ENCODE measurements at regions not wholly inside any gene's neighbourhood (a gene's known extent, or its start where the extent isn't known, plus 50 kb on each side); places are given as distances from the start of the nearest gene placed in this dataset.

DNA sequence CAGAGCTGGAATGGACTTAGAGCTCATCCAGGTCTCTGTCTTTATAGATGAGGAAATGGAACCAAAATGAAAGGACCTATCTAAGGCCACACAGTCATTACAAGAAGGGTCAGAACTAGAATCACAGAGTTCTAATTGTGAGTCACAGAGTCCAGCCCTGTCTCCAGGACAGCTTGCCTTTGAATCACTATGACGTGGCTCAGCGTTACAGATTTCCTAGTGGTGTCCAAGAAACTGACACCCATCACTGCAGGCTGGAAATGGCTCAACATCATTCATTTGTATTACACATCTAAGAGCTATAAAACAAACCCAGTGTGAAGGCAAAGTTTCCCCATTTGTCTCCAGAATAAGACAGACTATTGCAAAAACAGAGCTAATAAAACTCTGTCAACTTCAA is 164.3 kb upstream of the SIX2 start:
- ChIA-PET POLR2A (no interaction called here), CTCF (no interaction called here)
- H3K4me1 Mint-ChIP-seq = peaks cover 2% of the 10 kb centered on the region
- H3K27me3 Mint-ChIP-seq = peaks cover 59% of the 10 kb centered on the region
- DNase-seq = no peak
- no peaks in the 10 kb centered on the region for H3K9me3 Mint-ChIP-seq
- no peak overlapping the region for H3K4me3 Mint-ChIP-seq
- H3K36me3 Mint-ChIP-seq (ENCODE audit: low read depth) = no peaks in the 10 kb centered on the region
- H3K27ac Mint-ChIP-seq = no peak overlapping the region

GRCh38 chr2:45172760-45173392 is 163.6 kb upstream of the SIX2 start:
- no peak for DNase-seq
- no peak overlapping the region for H3K27ac Mint-ChIP-seq
- POLR2A ChIA-PET = no interaction called here
- no peaks in the 10 kb centered on the region for H3K36me3 Mint-ChIP-seq (ENCODE audit: low read depth)
- peaks cover 66% of the 10 kb centered on the region for H3K27me3 Mint-ChIP-seq
- H3K9me3 Mint-ChIP-seq = no peaks in the 10 kb centered on the region
- H3K4me3 Mint-ChIP-seq = no peak overlapping the region
- CTCF ChIA-PET = no interaction called here
- H3K4me1 Mint-ChIP-seq = peaks cover 2% of the 10 kb centered on the region

DNA sequence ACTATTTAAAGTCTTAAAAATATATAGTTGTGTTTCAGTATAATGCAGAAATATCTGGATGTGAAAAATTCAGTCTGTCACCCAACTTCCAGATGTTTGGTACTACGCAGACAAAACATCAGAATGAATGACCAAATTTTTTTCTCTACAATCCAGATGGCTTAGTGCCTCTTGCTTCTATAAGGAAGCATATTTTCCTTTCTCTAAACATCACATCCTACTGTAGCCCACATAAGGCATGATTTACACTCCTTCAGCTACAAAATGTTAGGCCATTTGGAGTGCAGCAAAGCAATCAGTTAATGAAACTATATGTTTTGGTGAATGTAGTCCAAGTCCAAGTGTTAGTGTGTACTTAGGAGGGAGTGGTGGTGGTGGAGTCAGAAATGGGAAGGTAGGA is 162.9 kb upstream of the SIX2 start:
- no peak for DNase-seq
- Mint-ChIP-seq H3K4me1 (peaks cover 2% of the 10 kb centered on the region), H3K4me3 (no peak overlapping the region), H3K36me3 (ENCODE audit: low read depth) (no peaks in the 10 kb centered on the region), H3K9me3 (no peaks in the 10 kb centered on the region), H3K27me3 (peaks cover 66% of the 10 kb centered on the region), H3K27ac (no peak overlapping the region)
- ChIA-PET POLR2A (interaction anchor here (0.5 kb wide), 1 partner anchor 126 kb away, joined by 3 read pairs; no protein-coding TSS in a partner anchor), CTCF (no interaction called here)

DNA sequence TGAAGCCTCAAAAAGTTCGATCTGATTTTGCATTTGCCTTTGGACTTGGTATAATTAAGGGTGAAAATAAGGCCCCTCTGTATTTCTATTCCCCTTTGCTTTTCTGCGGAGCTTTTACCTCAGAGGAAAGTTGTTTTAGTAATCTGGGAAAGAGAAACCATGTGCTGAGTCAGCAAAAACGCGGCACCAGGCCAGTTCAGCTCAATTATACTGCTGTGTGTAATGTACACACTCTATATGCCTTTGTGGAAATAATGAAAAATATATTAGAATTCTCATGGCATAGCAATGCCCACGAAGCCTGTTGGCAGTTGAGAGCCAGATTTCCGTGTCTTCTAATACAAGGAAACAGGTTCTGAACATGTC is 161.9 kb upstream of the SIX2 start:
- peaks cover 2% of the 10 kb centered on the region for H3K4me1 Mint-ChIP-seq
- POLR2A ChIA-PET = no interaction called here
- no peak overlapping the region for H3K4me3 Mint-ChIP-seq
- H3K9me3 Mint-ChIP-seq = no peaks in the 10 kb centered on the region
- DNase-seq = no peak
- no peak overlapping the region for H3K27ac Mint-ChIP-seq
- CTCF ChIA-PET = interaction anchor here (0.6 kb wide), 1 partner anchor 188 kb away, joined by 3 read pairs; no protein-coding TSS in a partner anchor
- H3K36me3 Mint-ChIP-seq (ENCODE audit: low read depth) = no peaks in the 10 kb centered on the region
- peaks cover 68% of the 10 kb centered on the region for H3K27me3 Mint-ChIP-seq

DNA sequence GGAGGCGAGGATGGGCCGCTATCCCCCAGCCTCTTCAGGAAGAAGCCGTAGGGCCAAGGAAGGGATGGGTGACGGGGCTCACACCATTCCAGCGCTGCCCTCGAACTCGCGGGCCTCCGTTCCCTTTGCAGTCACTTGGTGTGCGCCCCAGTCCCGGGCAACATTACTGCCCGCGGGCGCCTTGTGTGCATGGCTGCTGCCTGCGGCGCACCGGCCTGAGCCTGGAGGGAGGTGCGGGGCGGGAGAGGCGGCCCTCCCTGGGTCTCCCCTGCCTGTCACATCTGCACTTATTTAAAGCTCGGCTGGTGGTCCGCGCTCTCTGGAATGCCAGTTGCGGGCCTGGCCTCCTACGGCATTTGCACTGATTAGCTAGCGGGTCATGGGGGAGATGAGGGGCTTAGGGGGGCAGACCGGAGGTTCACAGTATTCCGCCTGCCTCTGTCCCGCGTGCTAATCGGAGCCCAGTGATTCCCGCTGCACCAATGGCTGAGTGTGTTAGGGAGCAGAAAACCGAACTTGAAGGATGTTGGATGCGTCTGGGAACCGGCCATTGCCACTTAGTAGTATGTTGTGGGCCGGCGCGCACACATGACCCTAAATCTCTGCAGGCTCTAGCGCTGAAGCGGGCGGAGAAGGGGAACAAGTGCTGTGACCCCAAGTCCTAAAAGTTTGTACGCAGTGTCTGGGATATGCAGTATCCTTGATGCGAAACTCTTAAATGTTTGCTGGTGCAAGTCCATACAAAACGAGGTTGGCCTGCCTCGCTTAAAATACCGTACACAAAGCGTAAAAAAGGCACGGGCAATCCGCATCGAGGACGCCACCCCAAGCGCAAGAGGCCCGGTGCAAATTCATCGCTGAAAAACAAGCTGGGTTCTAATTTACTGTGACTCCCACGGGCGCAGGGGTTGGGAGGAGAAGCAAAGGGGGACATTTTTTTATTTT is 161.2 kb upstream of the SIX2 start:
- Mint-ChIP-seq H3K36me3 (ENCODE audit: low read depth) (no peaks in the 10 kb centered on the region), H3K4me1 (peaks cover 2% of the 10 kb centered on the region), H3K27ac (no peak overlapping the region), H3K27me3 (peaks cover 70% of the 10 kb centered on the region), H3K9me3 (no peaks in the 10 kb centered on the region), H3K4me3 (no peak overlapping the region)
- no peak for DNase-seq
- POLR2A ChIA-PET = no interaction called here
- CTCF ChIA-PET = no interaction called here

DNA sequence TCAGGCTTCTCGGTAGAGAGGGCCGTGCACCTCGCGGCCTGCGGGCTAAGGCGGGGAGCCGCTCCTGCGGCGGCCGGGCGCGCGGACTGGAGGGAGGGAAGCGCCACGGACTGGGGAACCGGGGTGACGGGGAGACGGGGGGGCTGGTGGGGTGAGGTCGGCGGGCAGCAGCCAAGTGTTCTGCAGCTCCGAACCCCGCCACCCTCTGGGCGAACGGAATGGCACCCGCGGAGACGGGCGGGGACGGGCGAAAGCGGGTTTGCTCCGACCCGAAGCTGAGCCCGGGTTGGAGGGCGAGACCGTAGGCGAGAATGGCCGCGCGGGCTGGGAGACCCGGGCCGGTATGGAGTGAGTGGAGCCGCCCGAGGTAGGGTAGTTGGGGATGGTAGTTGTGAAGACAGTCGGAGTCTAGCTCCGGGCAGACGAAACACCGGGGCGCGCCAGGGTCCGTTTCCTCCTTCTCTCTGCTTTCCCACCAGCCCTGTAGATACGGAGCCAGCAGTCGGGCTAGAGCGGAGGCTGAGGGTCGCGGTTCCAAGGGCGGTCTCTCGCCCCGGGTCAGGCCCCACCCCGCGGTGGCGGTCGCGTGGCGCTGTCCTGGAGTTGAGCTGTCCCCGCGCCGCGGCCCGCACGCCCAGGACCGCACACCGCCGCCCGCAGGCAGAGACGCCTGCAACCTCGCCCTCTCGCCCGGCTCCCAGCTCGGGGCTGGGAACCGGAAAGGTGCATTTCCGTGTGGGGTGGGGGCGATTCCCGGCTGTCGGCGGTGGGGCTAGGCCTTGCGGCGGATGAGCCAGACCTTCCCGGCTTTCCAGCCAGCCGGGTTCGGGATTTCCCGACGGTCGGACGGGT is 160.3 kb upstream of the SIX2 start:
- DNase-seq = no peak
- Mint-ChIP-seq H3K4me1 (peaks cover 2% of the 10 kb centered on the region), H3K27me3 (peaks cover 67% of the 10 kb centered on the region), H3K36me3 (ENCODE audit: low read depth) (no peaks in the 10 kb centered on the region), H3K9me3 (no peaks in the 10 kb centered on the region), H3K27ac (no peak overlapping the region), H3K4me3 (no peak overlapping the region)
- CTCF ChIA-PET = no interaction called here
- POLR2A ChIA-PET = no interaction called here

GRCh38 chr2:45168711-45169338 is 159.6 kb upstream of the SIX2 start:
- Mint-ChIP-seq H3K4me3 (peak overlapping the region; percentile 39), H3K27ac (no peak overlapping the region), H3K36me3 (ENCODE audit: low read depth) (no peaks in the 10 kb centered on the region), H3K9me3 (no peaks in the 10 kb centered on the region), H3K27me3 (peaks cover 63% of the 10 kb centered on the region), H3K4me1 (peaks cover 2% of the 10 kb centered on the region)
- ChIA-PET POLR2A (no interaction called here), CTCF (no interaction called here)
- DNase-seq = no peak

DNA sequence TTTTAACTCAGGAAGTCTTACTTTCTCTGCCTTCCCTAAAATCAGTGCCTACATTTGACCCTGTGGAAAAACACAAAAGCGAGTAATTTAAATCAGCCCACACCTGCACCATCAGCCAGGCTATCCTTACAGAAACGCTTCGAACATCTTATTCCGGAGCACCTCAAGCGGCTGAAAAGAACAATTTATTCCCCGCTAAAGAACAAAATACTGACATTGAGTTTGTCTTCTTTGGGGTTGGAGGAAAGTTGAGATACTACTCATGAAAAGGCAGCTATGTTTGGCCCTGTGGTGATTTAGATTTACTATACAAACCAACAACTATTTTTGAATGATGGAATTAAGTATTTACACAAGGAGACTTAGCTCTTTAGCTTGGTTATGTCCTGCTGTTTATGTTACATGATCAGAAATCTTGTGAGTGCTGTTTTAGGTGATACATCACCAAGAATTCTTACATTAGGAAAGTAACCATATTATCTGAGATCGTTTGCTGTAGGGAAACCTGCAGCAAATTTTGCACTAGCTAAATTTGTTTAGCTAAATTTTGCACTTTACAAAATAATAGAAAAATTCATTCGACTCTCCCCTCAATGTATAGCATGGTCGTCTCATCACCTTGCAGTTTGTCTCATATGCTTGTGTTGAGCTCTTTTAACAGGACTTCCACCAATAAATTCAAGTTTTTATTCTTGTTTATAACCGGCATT is 158.8 kb upstream of the SIX2 start:
- Mint-ChIP-seq H3K4me3 (no peak overlapping the region), H3K36me3 (ENCODE audit: low read depth) (no peaks in the 10 kb centered on the region), H3K27me3 (peaks cover 59% of the 10 kb centered on the region), H3K4me1 (peaks cover 2% of the 10 kb centered on the region), H3K27ac (no peak overlapping the region), H3K9me3 (no peaks in the 10 kb centered on the region)
- ChIA-PET CTCF (no interaction called here), POLR2A (no interaction called here)
- no peak for DNase-seq

- DNase-seq = no peak
- no peaks in the 10 kb centered on the region for H3K36me3 Mint-ChIP-seq (ENCODE audit: low read depth)
- H3K4me3 Mint-ChIP-seq = no peak overlapping the region
- H3K27me3 Mint-ChIP-seq = peaks cover 53% of the 10 kb centered on the region
- H3K4me1 Mint-ChIP-seq = peaks cover 2% of the 10 kb centered on the region
- CTCF ChIA-PET = no interaction called here
- H3K27ac Mint-ChIP-seq = no peak overlapping the region
- no peaks in the 10 kb centered on the region for H3K9me3 Mint-ChIP-seq
- POLR2A ChIA-PET = interaction anchor here (0.6 kb wide), 1 partner anchor 312 kb away, joined by 3 read pairs; no protein-coding TSS in a partner anchor
Observed at GRCh38 chr2:45166229-45166890, 157.1 kb upstream of the SIX2 start.

DNA sequence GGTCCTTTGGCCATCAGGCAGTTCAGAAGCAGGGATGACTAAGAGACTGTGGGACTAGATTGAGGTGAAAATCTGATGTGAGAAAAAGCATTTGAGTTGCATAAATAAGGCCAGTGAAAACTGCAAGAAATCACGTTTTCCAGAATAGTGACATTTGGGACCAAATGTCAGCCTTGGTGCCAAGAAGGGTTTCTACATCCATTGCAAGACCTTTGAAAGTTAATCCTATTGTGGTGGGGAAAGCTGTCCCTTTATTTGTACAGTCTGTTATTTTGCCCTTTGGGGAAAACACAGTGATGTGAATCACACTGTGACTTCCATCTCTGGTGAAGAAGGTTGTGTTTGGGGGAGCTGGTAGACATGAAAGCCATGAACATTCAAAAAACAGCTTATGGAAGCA is 153.5 kb upstream of the SIX2 start:
- CTCF ChIA-PET = no interaction called here

GRCh38 chr2:45156605-45157004 is 147.4 kb upstream of the SIX2 start:
- H3K27me3 Mint-ChIP-seq = peaks cover 16% of the 10 kb centered on the region
- ChIA-PET POLR2A (no interaction called here), CTCF (no interaction called here)
- H3K9me3 Mint-ChIP-seq = no peaks in the 10 kb centered on the region
- H3K4me3 Mint-ChIP-seq = no peak overlapping the region
- no peak overlapping the region for H3K27ac Mint-ChIP-seq
- no peak for DNase-seq
- H3K4me1 Mint-ChIP-seq = no peaks in the 10 kb centered on the region
- no peaks in the 10 kb centered on the region for H3K36me3 Mint-ChIP-seq (ENCODE audit: low read depth)

More for the DNA sequence above, 153.5 kb upstream of the SIX2 start:
- DNase-seq = no peak
- Mint-ChIP-seq H3K36me3 (ENCODE audit: low read depth) (no peaks in the 10 kb centered on the region), H3K4me3 (no peak overlapping the region), H3K27me3 (peaks cover 35% of the 10 kb centered on the region), H3K27ac (no peak overlapping the region), H3K4me1 (no peaks in the 10 kb centered on the region), H3K9me3 (no peaks in the 10 kb centered on the region)
- POLR2A ChIA-PET = no interaction called here

DNA sequence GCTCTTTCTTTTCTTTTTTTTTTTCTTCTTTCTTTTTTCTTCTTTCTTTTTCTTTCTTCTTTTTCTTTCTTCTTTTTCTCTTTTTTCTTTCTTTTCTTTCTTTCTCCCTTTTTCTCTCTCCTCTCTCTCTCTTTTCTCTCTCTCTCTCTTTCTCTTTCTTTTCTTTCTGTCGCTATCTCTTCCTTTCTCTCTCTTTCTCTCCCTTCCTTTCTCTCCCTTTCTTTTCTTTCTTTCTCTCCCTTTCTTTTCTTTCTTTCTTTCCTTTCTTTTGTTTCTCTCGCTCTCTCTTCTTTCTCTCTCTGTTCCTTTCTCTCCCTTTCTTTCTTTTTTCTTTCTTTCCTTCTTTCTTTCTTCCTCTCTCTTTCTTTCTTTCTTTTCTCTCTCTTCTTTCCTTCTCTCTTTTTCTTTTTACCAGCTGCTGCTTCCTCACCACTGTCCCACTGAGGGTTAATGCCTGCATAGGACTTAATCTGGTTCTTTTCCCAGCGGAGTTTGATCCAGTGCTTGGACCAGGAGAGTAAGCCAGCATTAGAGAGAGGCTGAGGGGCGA is 145.4 kb upstream of the SIX2 start:
- DNase-seq = no peak
- ChIA-PET CTCF (no interaction called here), POLR2A (no interaction called here)
- no peak overlapping the region for H3K27ac Mint-ChIP-seq
- no peaks in the 10 kb centered on the region for H3K4me1 Mint-ChIP-seq
- peaks cover 9% of the 10 kb centered on the region for H3K27me3 Mint-ChIP-seq
- H3K4me3 Mint-ChIP-seq = no peak overlapping the region
- no peaks in the 10 kb centered on the region for H3K9me3 Mint-ChIP-seq
- H3K36me3 Mint-ChIP-seq (ENCODE audit: low read depth) = no peaks in the 10 kb centered on the region
